Ovary (tissue), 7 donors: ENCODE measurements at regions not wholly inside any gene's neighbourhood (a gene's known extent, or its start where the extent isn't known, plus 50 kb on each side); places are given as distances from the start of the nearest gene placed in this dataset.

Experiments used
- DNase-seq, 5 donors: peaks; one replicate each; pipeline ENCODE4 v3.0.0-alpha.2; 2019 to 2020
- H3K27ac ChIP-seq, 2 donors: fragments of 200-600 bp; one replicate each; pipeline versions ENCODE4 v1.5.1 to v1.8.0; 2019 to 2022
- H3K27me3 ChIP-seq: fragments of 200-600 bp; one replicate; pipeline ENCODE4 v1.8.0; 2022
- H3K36me3 ChIP-seq: fragments of 200-600 bp; sonication (generic); one replicate; pipeline ENCODE4 v1.5.1; 2019
- H3K4me1 ChIP-seq: one replicate; pipeline ENCODE4 v1.8.1; 2013; ENCODE audit warnings: mild to moderate bottlenecking, moderate library complexity; ENCODE audit not compliant: insufficient read depth
- H3K4me3 ChIP-seq: fragments of 200-600 bp; sonication (generic); one replicate; pipeline ENCODE4 v1.5.1; 2017
- H3K9me3 ChIP-seq, 2 donors: fragments of 200-600 bp in 1 of 2; sonication (generic) in 1 of 2; one replicate each; pipeline versions ENCODE4 v1.5.1 to v1.8.1; 2013 to 2019; ENCODE audit warnings: mild to moderate bottlenecking in 1 of 2, moderate library complexity in 1 of 2
- CTCF ChIP-seq, 3 donors: fragments of 450-650 bp in 2 of 3; fragments of 200-600 bp in 1 of 3; IDR thresholded peaks; one replicate each; pipeline versions ENCODE4 v1.5.1 to v1.8.0; 2016 to 2022; ENCODE audit warnings: antibody characterized with exemption in 3 of 3, mild to moderate bottlenecking in 1 of 3
- EP300 ChIP-seq: sonication (generic); formaldehyde crosslinking; IDR thresholded peaks from one replicate; pipeline ENCODE4 v1.6.1; 2017; ENCODE audit warnings: antibody characterized with exemption
- POLR2A ChIP-seq: fragments of 450-650 bp; IDR thresholded peaks from one replicate; pipeline ENCODE4 v1.6.1; 2017; ENCODE audit warnings: antibody characterized with exemption, mild to moderate bottlenecking, moderate library complexity
- WGBS, 3 donors: extraction: QIAGEN DNeasy Blood & Tissue Kit in 1 of 3; methylation state at CpG; one replicate each; pipeline versions ENCODE4 v1.1.5 to v1.1.7; 2013 to 2017; 5-methylcytosine and 5-hydroxymethylcytosine counted together
- intact Hi-C, 4 donors: fragments of 100-400 bp; cut with DNase I; formaldehyde crosslinking; loops; one replicate each; pipeline versions ENCODE4 v1.11.0 to v1.15.1; 2022 to 2023
- donor health status: DM: no; HTN: no; CAD: no; lungs with moderate emphysema.
- donor health status: DM: no; HTN: no; CAD: no.
- donor health status: Bipolar disorder and iron deficiency.
- donor health status: DM: no; HTN: no; CAD: no.
- donor health status: DM: yes; HTN: yes; CAD: no.

GRCh38 chr1:14065486-14065885 is 365.5 kb downstream of the PRDM2 start:
- Histone ChIP-seq H3K27me3 (no peaks in the 10 kb centered on the region), H3K9me3 (no peaks in the 10 kb centered on the region), H3K4me1 (no peaks in the 10 kb centered on the region), H3K36me3 (no peaks in the 10 kb centered on the region), H3K27ac (no peak overlapping the region), H3K4me3 (no peak overlapping the region)
- TF ChIP-seq EP300 (no peak), CTCF (IDR thresholded peaks at IDR 0.05) (no peak), POLR2A (no peak)
- intact Hi-C loops, result no loop called here
- no peak for DNase-seq
- whole genome bisulfite sequencing, 3 donors, result 76 to 84% (median 84%) methylated on average over 6 of the region's 6 CpGs

GRCh38 chr1:14067036-14067435 is 367.0 kb downstream of the PRDM2 start:
- Histone ChIP-seq H3K27me3 (no peaks in the 10 kb centered on the region), H3K4me3 (no peak overlapping the region), H3K27ac (no peak overlapping the region), H3K4me1 (no peaks in the 10 kb centered on the region), H3K36me3 (no peaks in the 10 kb centered on the region), H3K9me3 (no peaks in the 10 kb centered on the region)
- TF ChIP-seq CTCF (IDR thresholded peaks at IDR 0.05) (no peak), POLR2A (no peak), EP300 (no peak)
- 87 to 89% (median 88%) methylated on average over 5 of the region's 5 CpGs for WGBS, 3 donors
- intact Hi-C loops, result no loop called here
- DNase-seq, result no peak

GRCh38 chr1:14067711-14068110 is 367.7 kb downstream of the PRDM2 start:
- Histone ChIP-seq H3K4me3 (no peak overlapping the region), H3K4me1 (no peaks in the 10 kb centered on the region), H3K36me3 (no peaks in the 10 kb centered on the region), H3K27ac (no peak overlapping the region), H3K27me3 (no peaks in the 10 kb centered on the region), H3K9me3 (no peaks in the 10 kb centered on the region)
- TF ChIP-seq CTCF (IDR thresholded peaks at IDR 0.05) (no peak), POLR2A (no peak), EP300 (no peak)
- intact Hi-C loops, result no loop called here
- WGBS, 3 donors, result 74 to 85% (median 82%) methylated on average over 4 of the region's 4 CpGs
- no peak for DNase-seq

GRCh38 chr1:14071581-14071980 is 371.6 kb downstream of the PRDM2 start:
- WGBS, 3 donors, result 88 to 92% (median 92%) methylated on average over 3 of the region's 3 CpGs
- no peak for TF ChIP-seq POLR2A
- TF ChIP-seq CTCF (IDR thresholded peaks at IDR 0.05), result no peak
- TF ChIP-seq EP300, result no peak
- H3K36me3 ChIP-seq, result no peaks in the 10 kb centered on the region
- intact Hi-C loops, result no loop called here
- H3K27ac ChIP-seq, result no peak overlapping the region
- H3K4me1 ChIP-seq, result no peaks in the 10 kb centered on the region
- H3K4me3 ChIP-seq, result no peak overlapping the region
- no peak for DNase-seq
- no peaks in the 10 kb centered on the region for H3K27me3 ChIP-seq
- no peaks in the 10 kb centered on the region for H3K9me3 ChIP-seq

GRCh38 chr1:14080653-14081052 is 380.7 kb downstream of the PRDM2 start:
- Histone ChIP-seq H3K4me3 (no peak overlapping the region), H3K27ac (no peak overlapping the region), H3K4me1 (no peaks in the 10 kb centered on the region), H3K9me3 (no peaks in the 10 kb centered on the region), H3K36me3 (no peaks in the 10 kb centered on the region), H3K27me3 (no peaks in the 10 kb centered on the region)
- 95 to 96% (median 96%) methylated on average over 5 of the region's 5 CpGs for WGBS, 3 donors
- TF ChIP-seq EP300, result no peak
- no peak for TF ChIP-seq CTCF (IDR thresholded peaks at IDR 0.05)
- DNase-seq, result no peak
- intact Hi-C loops, result no loop called here
